ENCODE measurements at regions not wholly inside any gene's neighbourhood (a gene's known extent, or its start where the extent isn't known, plus 50 kb on each side); places are given as distances from the start of the nearest gene placed in this dataset.

GRCh38 chr14:51451561-51451960 lies 200.1 kb upstream of the FRMD6 start:
- TF ChIP-seq, protein P1, sequence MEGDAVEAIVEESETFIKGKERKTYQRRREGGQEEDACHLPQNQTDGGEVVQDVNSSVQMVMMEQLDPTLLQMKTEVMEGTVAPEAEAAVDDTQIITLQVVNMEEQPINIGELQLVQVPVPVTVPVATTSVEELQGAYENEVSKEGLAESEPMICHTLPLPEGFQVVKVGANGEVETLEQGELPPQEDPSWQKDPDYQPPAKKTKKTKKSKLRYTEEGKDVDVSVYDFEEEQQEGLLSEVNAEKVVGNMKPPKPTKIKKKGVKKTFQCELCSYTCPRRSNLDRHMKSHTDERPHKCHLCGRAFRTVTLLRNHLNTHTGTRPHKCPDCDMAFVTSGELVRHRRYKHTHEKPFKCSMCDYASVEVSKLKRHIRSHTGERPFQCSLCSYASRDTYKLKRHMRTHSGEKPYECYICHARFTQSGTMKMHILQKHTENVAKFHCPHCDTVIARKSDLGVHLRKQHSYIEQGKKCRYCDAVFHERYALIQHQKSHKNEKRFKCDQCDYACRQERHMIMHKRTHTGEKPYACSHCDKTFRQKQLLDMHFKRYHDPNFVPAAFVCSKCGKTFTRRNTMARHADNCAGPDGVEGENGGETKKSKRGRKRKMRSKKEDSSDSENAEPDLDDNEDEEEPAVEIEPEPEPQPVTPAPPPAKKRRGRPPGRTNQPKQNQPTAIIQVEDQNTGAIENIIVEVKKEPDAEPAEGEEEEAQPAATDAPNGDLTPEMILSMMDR (IDR thresholded peaks at IDR 0.05; ENCODE audit: borderline replicate concordance, control extremely low read depth, extremely low read depth, insufficient read depth, missing control alignments), result no peak
- in situ Hi-C loops (cut with MboI; ENCODE audit: low sequenced_read_pairs, unreplicated experiment), result no loop called here
- no peak for DNase-seq (ENCODE audit: low spot score)

GRCh38 chr14:51453869-51454268 lies 197.8 kb upstream of the FRMD6 start:
- in situ Hi-C loops (cut with MboI; ENCODE audit: low sequenced_read_pairs, unreplicated experiment), result no loop called here
- TF ChIP-seq, protein P1 (IDR thresholded peaks at IDR 0.05; ENCODE audit: borderline replicate concordance, control extremely low read depth, extremely low read depth, insufficient read depth, missing control alignments), result no peak
- no peak for DNase-seq (ENCODE audit: low spot score)

DNA sequence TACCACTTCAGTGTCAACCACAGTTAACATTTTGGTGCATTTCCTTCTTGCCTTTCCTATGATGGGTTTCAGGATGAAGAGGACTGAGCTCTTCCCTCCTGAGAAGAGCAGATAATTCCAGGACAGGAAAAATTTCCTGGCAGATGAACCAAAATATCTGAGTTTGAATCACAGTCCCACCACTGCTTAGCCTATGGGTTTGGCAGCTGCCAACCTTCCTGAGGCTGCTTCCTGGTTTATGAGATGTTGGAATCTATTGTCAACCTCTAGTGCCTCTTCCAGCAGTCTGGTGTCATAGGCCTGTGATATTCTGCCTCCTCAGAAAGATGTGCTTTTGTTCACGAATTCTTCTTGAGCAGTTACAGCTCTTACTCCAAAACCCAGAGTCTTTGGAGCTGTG lies 197.4 kb upstream of the FRMD6 start:
- TF ChIP-seq, protein P1 (IDR thresholded peaks at IDR 0.05; ENCODE audit: borderline replicate concordance, control extremely low read depth, extremely low read depth, insufficient read depth, missing control alignments), result no peak
- DNase-seq (ENCODE audit: low spot score), result no peak
- in situ Hi-C loops (cut with MboI; ENCODE audit: low sequenced_read_pairs, unreplicated experiment), result no loop called here

DNA sequence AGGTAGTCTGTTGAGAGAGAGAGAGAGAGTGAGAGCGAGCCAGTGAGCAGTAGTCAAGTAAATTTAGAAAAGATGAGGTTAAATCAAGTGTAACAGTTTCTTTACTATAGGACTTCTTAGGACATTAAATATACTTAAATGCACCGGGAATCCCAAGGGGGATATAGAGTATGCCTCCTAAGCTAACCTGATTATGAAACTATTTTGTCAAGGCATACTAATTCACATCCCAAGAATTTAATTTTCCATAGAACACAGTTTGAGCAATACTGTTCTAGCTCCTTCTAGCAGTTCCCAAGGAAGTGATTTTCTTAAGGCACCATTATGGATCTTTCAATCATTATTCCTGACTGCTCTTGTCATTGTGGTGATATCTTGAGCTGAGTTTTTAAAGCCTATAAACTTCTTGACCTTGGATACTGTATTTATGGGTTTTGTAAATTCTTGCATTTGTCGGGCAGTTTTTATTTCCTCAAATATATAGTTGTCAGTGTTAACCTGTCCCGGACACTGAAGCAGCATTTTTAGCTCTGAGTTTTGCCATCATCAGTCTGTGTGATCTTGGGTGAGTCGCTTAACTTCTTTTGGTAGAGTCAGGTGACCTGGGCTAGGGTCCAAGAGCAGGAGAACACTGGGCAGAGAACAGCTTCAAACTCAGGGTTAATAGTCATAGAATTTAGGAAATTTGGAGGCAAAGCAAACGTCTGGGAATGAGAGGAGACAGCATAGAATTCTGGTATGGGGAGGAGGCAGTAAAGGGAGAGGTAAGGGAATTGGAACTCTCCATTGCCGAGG lies 196.5 kb upstream of the FRMD6 start:
- TF ChIP-seq, protein P1 (IDR thresholded peaks at IDR 0.05; ENCODE audit: borderline replicate concordance, control extremely low read depth, extremely low read depth, insufficient read depth, missing control alignments), result no peak
- in situ Hi-C loops (cut with MboI; ENCODE audit: low sequenced_read_pairs, unreplicated experiment), result no loop called here
- no peak for DNase-seq (ENCODE audit: low spot score)

- in situ Hi-C loops (cut with MboI; ENCODE audit: low sequenced_read_pairs, unreplicated experiment), result no loop called here
- no peak for DNase-seq (ENCODE audit: low spot score)
- TF ChIP-seq, protein P1 (IDR thresholded peaks at IDR 0.05; ENCODE audit: borderline replicate concordance, control extremely low read depth, extremely low read depth, insufficient read depth, missing control alignments), result no peak
Measured at GRCh38 chr14:51457843-51458562, 193.7 kb upstream of the FRMD6 start.

DNA sequence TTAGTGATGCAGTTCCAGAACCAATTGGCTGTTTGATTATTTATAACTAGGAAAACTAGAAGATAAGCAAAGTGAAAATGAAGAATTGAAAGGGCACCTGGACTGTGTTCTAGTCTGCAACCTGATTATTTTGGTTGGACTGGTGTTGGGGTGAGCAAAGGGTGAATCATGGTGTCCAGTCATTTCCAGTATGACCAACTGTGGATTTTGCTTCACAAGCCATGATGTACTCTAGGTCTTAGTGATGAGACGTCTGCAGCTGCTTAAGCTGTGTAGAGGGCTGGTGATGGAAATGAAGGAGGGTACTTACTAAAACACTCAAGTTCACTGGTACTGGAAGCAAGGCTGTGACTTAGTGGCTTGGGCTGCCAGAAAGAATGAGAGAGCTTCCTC lies 193.2 kb upstream of the FRMD6 start:
- in situ Hi-C loops (cut with MboI; ENCODE audit: low sequenced_read_pairs, unreplicated experiment), result no loop called here
- no peak for DNase-seq (ENCODE audit: low spot score)
- TF ChIP-seq, protein P1 (IDR thresholded peaks at IDR 0.05; ENCODE audit: borderline replicate concordance, control extremely low read depth, extremely low read depth, insufficient read depth, missing control alignments), result no peak

All from GM13976 (cell line).